B cell (primary cell): ENCODE measurements at regions not wholly inside any gene's neighbourhood (a gene's known extent, or its start where the extent isn't known, plus 50 kb on each side); places are given as distances from the start of the nearest gene placed in this dataset.
A peak's percentile ranks its signal among the peaks of the same experiment; 100 is the strongest.

Source experiments
- ATAC-seq: fragments of 200-7000 bp; cut with Tn5 transposase; one replicate; pipeline ENCODE4 v1.10.0; 2021; ENCODE audit warnings: low read depth, mild to moderate bottlenecking, moderate number of reproducible peaks, moderate library complexity
- CTCF ChIA-PET: fragments of 350-600 bp; sonication (Branson Sonifier 250); formaldehyde crosslinking; loops from one replicate; lab custom pipeline; 2021; ENCODE audit warnings: antibody characterized with exemption, inconsistent platforms; lab: Charles Lee
- POLR2A ChIA-PET: fragments of 350-600 bp; sonication (Branson Sonifier 250); formaldehyde crosslinking; loops from one replicate; lab custom pipeline; 2021; ENCODE audit warnings: antibody characterized with exemption; lab: Charles Lee
- DNase-seq: peaks from one replicate; pipeline ENCODE4 v3.0.0; 2013
- H2AFZ ChIP-seq: 2 replicates; pipeline ENCODE4 v1.6.1; 2012; ENCODE audit warnings: mild to moderate bottlenecking, low read depth, low read length; ENCODE audit not compliant: insufficient read depth, poor library complexity, severe bottlenecking
- H3K27ac ChIP-seq, 2 donors: 1 replicate in 1 of 2; 2 replicates in 1 of 2; pipeline ENCODE4 v1.5.1; 2012 to 2013; ENCODE audit warnings: low read length in 2 of 2, mild to moderate bottlenecking in 2 of 2, moderate library complexity in 1 of 2
- H3K27me3 ChIP-seq, 4 experiments: fragments of 200-600 bp in 1 of 4; sonication (generic) in 1 of 4; replicated peaks in 1 of 4; 1 replicate in 2 of 4; 2 replicates in 2 of 4; pipeline versions ENCODE4 v1.6.1 to v1.7.0; 2013 to 2016; ENCODE audit warnings: low read length in 3 of 4, mild to moderate bottlenecking in 2 of 4, mixed read lengths in 1 of 4, moderate library complexity in 1 of 4; ENCODE audit not compliant: insufficient read depth in 4 of 4, control insufficient read depth in 3 of 4; ENCODE audit errors: control extremely low read depth in 1 of 4
- H3K36me3 ChIP-seq, 2 experiments: replicated peaks in 1 of 2; 1 replicate in 1 of 2; 2 replicates in 1 of 2; pipeline versions ENCODE4 v1.6.1 to v1.7.1; 2013; ENCODE audit warnings: low read length in 1 of 2; ENCODE audit not compliant: insufficient read depth in 2 of 2, control insufficient read depth in 1 of 2; ENCODE audit errors: control extremely low read depth in 1 of 2, extremely low read depth in 1 of 2
- H3K4me1 ChIP-seq, 2 donors: fragments of 200-600 bp in 1 of 2; sonication (generic) in 1 of 2; 1 replicate in 1 of 2; 2 replicates in 1 of 2; pipeline versions ENCODE4 v1.5.1 to v1.6.1; 2013 to 2017; ENCODE audit warnings: low read length in 2 of 2; ENCODE audit not compliant: control insufficient read depth in 2 of 2, insufficient read depth in 2 of 2
- H3K4me2 ChIP-seq: replicated peaks from 2 replicates; pipeline ENCODE3; 2012; ENCODE audit warnings: mild to moderate bottlenecking, low read depth, low read length; ENCODE audit not compliant: poor library complexity, severe bottlenecking
- H3K4me3 ChIP-seq, 5 experiments: fragments of 200-600 bp in 1 of 5; sonication (generic) in 1 of 5; 1 replicate in 3 of 5; 2 replicates in 2 of 5; pipeline versions ENCODE4 v1.5.1 to v1.7.0; 2011 to 2016; ENCODE audit warnings: low read length in 4 of 5, mild to moderate bottlenecking in 4 of 5, low read depth in 2 of 5, control low read depth in 1 of 5, moderate library complexity in 1 of 5; ENCODE audit not compliant: insufficient read depth in 1 of 5; ENCODE audit errors: control extremely low read depth in 1 of 5, extremely low read depth in 1 of 5
- H3K79me2 ChIP-seq: fragments of 200-600 bp; sonication (generic); one replicate; pipeline ENCODE4 v1.6.0; 2016; ENCODE audit warnings: low read length; ENCODE audit not compliant: control insufficient read depth, insufficient read depth
- H3K9ac ChIP-seq: fragments of 200-600 bp; sonication (generic); 2 replicates; pipeline ENCODE4 v1.6.1; 2017; ENCODE audit warnings: mild to moderate bottlenecking, low read length, moderate library complexity
- H3K9me3 ChIP-seq, 3 donors: one replicate each; pipeline versions ENCODE4 v1.6.1 to v1.7.1; 2013; ENCODE audit warnings: low read length in 2 of 3; ENCODE audit not compliant: control insufficient read depth in 2 of 3, insufficient read depth in 1 of 3; ENCODE audit errors: control extremely low read depth in 1 of 3
- H4K20me1 ChIP-seq: 2 replicates; pipeline ENCODE4 v1.6.0; 2012; ENCODE audit warnings: mild to moderate bottlenecking, low read length; ENCODE audit not compliant: insufficient read depth, control insufficient read depth, poor library complexity, severe bottlenecking
- H3K27ac Mint-ChIP-seq: one replicate; pipeline ENCODE4 v1.8.0; 2021; ENCODE audit warnings: mixed read lengths
- H3K27me3 Mint-ChIP-seq: one replicate; pipeline ENCODE4 v1.8.0; 2021; ENCODE audit warnings: mixed read lengths
- H3K4me1 Mint-ChIP-seq: one replicate; pipeline ENCODE4 v1.8.0; 2021; ENCODE audit warnings: mixed read lengths
- H3K4me3 Mint-ChIP-seq: one replicate; pipeline ENCODE4 v1.8.0; 2021; ENCODE audit warnings: mixed read lengths
- H3K9me3 Mint-ChIP-seq: one replicate; pipeline ENCODE4 v1.8.0; 2022; ENCODE audit warnings: mixed read lengths; ENCODE audit not compliant: insufficient read depth
- EZH2 ChIP-seq: IDR thresholded peaks from 2 replicates; pipeline ENCODE4 v1.6.1; 2012; ENCODE audit warnings: borderline replicate concordance, low read depth, mild to moderate bottlenecking, moderate library complexity, low read length; ENCODE audit not compliant: insufficient read depth, poor library complexity, severe bottlenecking
- WGBS: methylation state at CpG from one replicate; pipeline ENCODE4 v1.1.5; 2013; ENCODE audit warnings: missing lambda C conversion rate; ENCODE audit not compliant: insufficient coverage; 5-methylcytosine and 5-hydroxymethylcytosine counted together
- intact Hi-C: fragments of 100-400 bp; cut with micrococcal nuclease; formaldehyde crosslinking; loops from one replicate; pipeline ENCODE4 v1.10.0; 2022
- TF ChIP-seq, protein P1 (sequence below): fragments of 200-600 bp; IDR thresholded peaks from one replicate; pipeline ENCODE4 v1.8.0; 2022; ENCODE audit warnings: antibody characterized with exemption, mild to moderate bottlenecking

DNA sequence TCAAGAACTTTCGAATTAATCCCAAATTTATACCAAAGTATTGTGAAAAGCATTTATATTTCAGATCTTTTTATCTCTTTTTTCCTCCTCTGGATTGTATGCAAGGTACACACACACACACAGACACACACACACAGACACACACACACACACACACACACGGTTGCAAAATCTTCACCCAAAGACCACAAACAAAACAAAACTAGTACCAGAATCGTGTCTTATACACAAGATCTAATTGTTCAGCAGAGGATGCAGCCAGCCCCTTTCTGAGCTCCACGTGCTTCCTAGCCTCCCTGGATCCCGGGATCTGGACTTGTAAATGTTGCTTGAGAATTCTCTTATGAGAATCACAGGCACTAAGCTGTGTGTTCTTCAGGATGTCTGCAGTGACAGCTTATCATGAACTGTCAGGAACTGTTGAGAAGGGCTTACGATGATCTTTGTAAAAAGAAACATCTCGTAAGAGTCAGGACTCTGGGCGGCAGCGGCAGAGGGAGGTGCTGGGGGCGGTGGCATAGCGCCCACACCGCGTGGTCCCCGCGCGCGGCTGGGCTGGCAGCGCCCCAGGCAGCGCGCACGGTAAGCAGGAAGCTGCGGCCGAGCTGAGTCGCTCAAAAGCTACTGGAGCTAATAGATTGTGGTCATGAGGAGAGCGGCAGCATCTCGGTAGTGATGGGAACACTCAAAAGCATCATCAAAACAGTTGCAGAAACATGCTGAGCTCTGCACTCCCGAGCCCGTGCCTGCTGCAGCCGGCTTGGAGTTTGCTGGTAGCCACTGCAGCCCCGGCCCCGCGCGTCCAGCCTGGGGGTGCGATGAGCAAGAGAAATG is 277.6 kb downstream of the GATA3 start:
- H3K4me1 Mint-ChIP-seq, result peaks cover 14% of the 10 kb centered on the region
- Histone ChIP-seq H3K4me3 (no peak overlapping the region), H3K9me3 (peaks cover 0 to 7% (median 0%) of the 10 kb centered on the region in 3 donors), H3K4me1 (peaks cover 7 to 13% of the 10 kb centered on the region in 2 donors), H3K4me2 (peak overlapping the region; percentile 67), H3K79me2 (no peaks in the 10 kb centered on the region), H3K36me3 (no peaks in the 10 kb centered on the region), H3K27ac (no peak overlapping the region), H3K9ac (peak overlapping the region; percentile 42), H2AFZ (peak overlapping the region; percentile 54), H4K20me1 (no peaks in the 10 kb centered on the region), H3K27me3 (peaks cover 0 to 19% (median 3%) of the 10 kb centered on the region in 4 experiments)
- peaks cover 41% of the 10 kb centered on the region for H3K27me3 Mint-ChIP-seq
- no peaks in the 10 kb centered on the region for H3K9me3 Mint-ChIP-seq
- ChIA-PET POLR2A (no interaction called here), CTCF (no interaction called here)
- under 1% methylated on average over 31 of the region's 34 CpGs for WGBS
- intact Hi-C loops, result no loop called here
- H3K4me3 Mint-ChIP-seq, result peak overlapping the region; percentile 67
- TF ChIP-seq EZH2, result no peak
- TF ChIP-seq, protein P1, sequence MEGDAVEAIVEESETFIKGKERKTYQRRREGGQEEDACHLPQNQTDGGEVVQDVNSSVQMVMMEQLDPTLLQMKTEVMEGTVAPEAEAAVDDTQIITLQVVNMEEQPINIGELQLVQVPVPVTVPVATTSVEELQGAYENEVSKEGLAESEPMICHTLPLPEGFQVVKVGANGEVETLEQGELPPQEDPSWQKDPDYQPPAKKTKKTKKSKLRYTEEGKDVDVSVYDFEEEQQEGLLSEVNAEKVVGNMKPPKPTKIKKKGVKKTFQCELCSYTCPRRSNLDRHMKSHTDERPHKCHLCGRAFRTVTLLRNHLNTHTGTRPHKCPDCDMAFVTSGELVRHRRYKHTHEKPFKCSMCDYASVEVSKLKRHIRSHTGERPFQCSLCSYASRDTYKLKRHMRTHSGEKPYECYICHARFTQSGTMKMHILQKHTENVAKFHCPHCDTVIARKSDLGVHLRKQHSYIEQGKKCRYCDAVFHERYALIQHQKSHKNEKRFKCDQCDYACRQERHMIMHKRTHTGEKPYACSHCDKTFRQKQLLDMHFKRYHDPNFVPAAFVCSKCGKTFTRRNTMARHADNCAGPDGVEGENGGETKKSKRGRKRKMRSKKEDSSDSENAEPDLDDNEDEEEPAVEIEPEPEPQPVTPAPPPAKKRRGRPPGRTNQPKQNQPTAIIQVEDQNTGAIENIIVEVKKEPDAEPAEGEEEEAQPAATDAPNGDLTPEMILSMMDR, result no peak
- ATAC-seq (no peak), DNase-seq (peak; percentile 31)
- H3K27ac Mint-ChIP-seq, result no peak overlapping the region

DNA sequence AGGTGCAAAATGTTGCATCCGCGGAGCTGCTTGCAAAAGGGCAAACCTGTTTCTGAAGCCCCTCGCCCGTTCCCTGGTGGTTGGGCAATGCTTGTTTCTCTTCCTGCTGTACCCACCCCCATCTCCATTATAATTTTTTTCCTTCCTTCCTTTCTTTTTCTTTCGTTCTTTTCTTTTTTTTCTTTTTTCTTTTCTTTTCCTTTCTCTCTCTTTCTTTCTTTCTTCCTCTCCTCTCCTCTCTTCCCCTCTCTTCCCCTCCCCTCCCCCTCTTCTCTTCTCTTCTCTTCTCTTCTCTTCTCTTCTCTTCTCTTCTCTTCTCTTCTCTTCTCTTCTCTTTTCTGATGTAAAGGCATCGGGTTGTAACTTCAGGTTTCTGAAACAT is 278.2 kb downstream of the GATA3 start:
- Histone ChIP-seq H3K79me2 (no peaks in the 10 kb centered on the region), H3K4me1 (peaks cover 7 to 13% of the 10 kb centered on the region in 2 donors), H3K9ac (peak overlapping the region; percentile 42), H3K9me3 (peaks cover 0 to 7% (median 0%) of the 10 kb centered on the region in 3 donors), H3K36me3 (no peaks in the 10 kb centered on the region), H2AFZ (peak overlapping the region; percentile 54), H3K4me3 (no peak overlapping the region), H3K4me2 (peak overlapping the region; percentile 67), H3K27ac (no peak overlapping the region), H4K20me1 (no peaks in the 10 kb centered on the region), H3K27me3 (peaks cover 0 to 19% (median 3%) of the 10 kb centered on the region in 4 experiments)
- TF ChIP-seq EZH2, result no peak
- TF ChIP-seq, protein P1, result no peak
- DNase-seq, result no peak
- no peak for ATAC-seq
- Mint-ChIP-seq H3K9me3 (no peaks in the 10 kb centered on the region), H3K27ac (no peak overlapping the region), H3K27me3 (peaks cover 41% of the 10 kb centered on the region), H3K4me1 (peaks cover 14% of the 10 kb centered on the region), H3K4me3 (peak overlapping the region; percentile 32)
- 0% methylated on average over 3 of the region's 6 CpGs for WGBS
- ChIA-PET POLR2A (no interaction called here), CTCF (no interaction called here)
- intact Hi-C loops, result no loop called here
